HFF-Myc (cell line): ENCODE measurements at regions not wholly inside any gene's neighbourhood (a gene's known extent, or its start where the extent isn't known, plus 50 kb on each side); places are given as distances from the start of the nearest gene placed in this dataset.

Experiments used
- DNase-seq: peaks from one replicate; pipeline ENCODE4 v3.0.0-alpha.2; 2011; ENCODE audit warnings: low read depth; ENCODE audit errors: extremely low read depth
- H3K4me3 ChIP-seq: replicated peaks from 2 replicates; pipeline ENCODE4 v1.5.1; 2011; ENCODE audit warnings: low read depth, mild to moderate bottlenecking, control low read depth, low read length
- CTCF ChIP-seq: IDR thresholded peaks from 2 replicates; pipeline ENCODE4 v1.5.1; 2012; ENCODE audit warnings: mild to moderate bottlenecking, low read depth, low read length, control low read depth; ENCODE audit errors: missing control alignments

GRCh38 chr5:120767178-120767820 is 303.2 kb downstream of the PRR16 start:
- no peak overlapping the region for H3K4me3 ChIP-seq
- no peak for TF ChIP-seq CTCF
- DNase-seq: no peak

GRCh38 chr5:120769312-120769872 is 305.3 kb downstream of the PRR16 start:
- no peak overlapping the region for H3K4me3 ChIP-seq
- TF ChIP-seq CTCF: no peak
- DNase-seq: no peak

GRCh38 chr5:120771202-120771601 is 307.1 kb downstream of the PRR16 start:
- no peak for DNase-seq
- no peak overlapping the region for H3K4me3 ChIP-seq
- no peak for TF ChIP-seq CTCF

- DNase-seq: no peak
- peak overlapping the region; percentile 10 for H3K4me3 ChIP-seq
Observed at GRCh38 chr5:120778491-120779484, 314.7 kb downstream of the PRR16 start.

GRCh38 chr5:120779674-120780073 is 315.6 kb downstream of the PRR16 start:
- no peak for TF ChIP-seq CTCF
- DNase-seq: no peak
- H3K4me3 ChIP-seq: peak overlapping the region; percentile 10

More at GRCh38 chr5:120778491-120779484, 314.7 kb downstream of the PRR16 start:
- no peak for TF ChIP-seq CTCF

- no peak overlapping the region for H3K4me3 ChIP-seq
- TF ChIP-seq CTCF: no peak
- no peak for DNase-seq
Observed at GRCh38 chr5:120788481-120788880, 324.4 kb downstream of the PRR16 start.
